ENCODE measurements at regions not wholly inside any gene's neighbourhood (a gene's known extent, or its start where the extent isn't known, plus 50 kb on each side); places are given as distances from the start of the nearest gene placed in this dataset.
A peak's percentile ranks its signal among the peaks of the same experiment; 100 is the strongest.

DNA sequence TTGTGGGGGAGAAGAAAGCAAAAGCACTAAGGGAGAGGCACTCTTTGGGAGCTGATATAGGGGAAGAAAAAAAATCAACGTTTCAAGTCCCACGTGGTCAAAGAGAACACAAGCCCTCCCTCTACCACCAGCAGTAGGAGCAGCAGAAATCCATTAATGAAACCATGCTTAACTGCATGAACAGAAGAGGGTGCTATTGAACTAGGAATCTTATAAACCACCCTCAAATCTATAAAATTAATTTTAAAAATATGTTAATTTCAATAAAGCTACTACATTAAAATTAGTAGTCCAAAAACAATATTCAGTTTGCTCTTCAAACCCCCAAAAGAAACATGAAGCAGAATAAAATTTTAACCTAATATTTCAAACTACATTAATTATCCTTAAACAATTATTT is 147.8 kb downstream of the TMEM18 start:
- peaks cover 7 to 9% of the 10 kb centered on the region in 2 donors for H3K9me3 Mint-ChIP-seq
- peaks cover 14 to 16% of the 10 kb centered on the region in 2 donors for H3K27me3 Mint-ChIP-seq
- H3K4me1 Mint-ChIP-seq = no peaks in the 10 kb centered on the region
- DNase-seq (no peak), ATAC-seq (replicated peaks) (peak; percentile 59 to 78)
- no peak overlapping the region for H3K4me3 Mint-ChIP-seq
- peaks cover 0 to 3% of the 10 kb centered on the region in 2 donors for H3K36me3 Mint-ChIP-seq
- H3K27ac Mint-ChIP-seq = no peak overlapping the region

DNA sequence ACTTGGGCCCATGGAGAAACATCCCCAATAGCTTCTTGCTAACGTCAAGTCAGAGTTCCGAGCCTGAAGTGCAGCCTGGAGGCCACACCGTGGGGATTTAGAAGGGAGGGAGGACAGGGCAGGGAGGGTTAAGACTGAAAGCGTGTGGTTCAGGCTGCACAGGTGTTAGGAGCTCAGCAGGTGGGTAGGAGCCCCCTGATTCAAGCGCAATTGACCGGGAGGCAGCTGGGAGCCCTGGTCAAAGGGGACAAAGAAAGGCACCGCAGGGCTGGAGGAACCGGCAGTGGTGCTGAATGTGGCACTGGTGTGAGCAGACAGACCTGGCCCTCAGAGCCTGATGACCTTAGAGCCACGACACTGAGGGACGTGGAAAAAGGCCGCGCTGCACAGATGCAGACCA is 149.6 kb downstream of the TMEM18 start:
- no peak overlapping the region for H3K27ac Mint-ChIP-seq
- peaks cover 0 to 2% of the 10 kb centered on the region in 2 donors for H3K4me1 Mint-ChIP-seq
- peaks cover 7 to 9% of the 10 kb centered on the region in 2 donors for H3K9me3 Mint-ChIP-seq
- ATAC-seq (replicated peaks) = no peak
- H3K4me3 Mint-ChIP-seq = no peak overlapping the region
- DNase-seq = no peak
- peaks cover 16 to 19% of the 10 kb centered on the region in 2 donors for H3K27me3 Mint-ChIP-seq
- peaks cover 0 to 3% of the 10 kb centered on the region in 2 donors for H3K36me3 Mint-ChIP-seq

DNA sequence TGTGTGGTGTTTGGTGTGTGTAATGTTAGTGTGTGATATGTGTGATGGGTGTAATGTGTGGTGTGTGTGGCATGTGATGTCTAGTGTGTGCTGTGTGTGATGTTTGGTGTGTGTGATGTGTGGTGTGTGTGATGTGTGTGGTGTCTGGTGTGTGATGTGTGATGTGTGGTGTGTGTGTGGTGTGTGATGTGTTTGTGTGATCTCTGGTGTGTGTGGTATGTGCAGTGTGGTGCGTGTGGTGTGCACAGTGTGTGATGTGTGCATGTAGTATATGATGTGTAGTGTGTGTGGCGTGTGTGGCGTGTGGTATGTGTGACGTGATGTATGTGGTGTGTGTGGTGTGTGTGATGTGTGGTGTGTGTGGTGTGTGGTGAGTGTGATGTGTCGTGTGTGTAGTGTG is 150.3 kb downstream of the TMEM18 start:
- Mint-ChIP-seq H3K9me3 (peaks cover 4 to 6% of the 10 kb centered on the region in 2 donors), H3K4me1 (peaks cover 0 to 2% of the 10 kb centered on the region in 2 donors), H3K27ac (no peak overlapping the region), H3K36me3 (peaks cover 0 to 3% of the 10 kb centered on the region in 2 donors), H3K27me3 (peaks cover 16% of the 10 kb centered on the region in 2 donors), H3K4me3 (no peak overlapping the region)
- DNase-seq (no peak), ATAC-seq (replicated peaks) (no peak)

DNA sequence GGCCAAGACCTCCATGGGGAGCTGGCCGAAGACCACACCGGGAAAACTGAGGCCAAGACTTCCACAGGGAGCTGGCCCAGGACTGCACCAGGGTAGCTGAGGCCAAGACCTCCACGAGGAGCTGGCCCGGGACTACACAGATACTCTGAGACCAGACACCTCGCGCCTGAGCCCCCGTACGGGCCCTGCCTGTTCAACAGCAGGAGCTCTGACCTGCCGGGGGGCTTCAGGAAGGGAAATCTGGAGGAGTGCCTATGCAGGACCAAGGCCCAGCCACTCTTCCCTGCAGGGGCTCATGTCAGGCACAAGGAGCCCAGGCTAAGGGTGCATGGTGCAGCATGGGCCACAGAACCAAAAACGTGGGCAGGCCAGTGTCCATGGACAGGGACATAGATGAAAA is 151.6 kb downstream of the TMEM18 start:
- Mint-ChIP-seq H3K9me3 (peaks cover 2 to 4% of the 10 kb centered on the region in 2 donors), H3K27ac (no peak overlapping the region), H3K27me3 (peaks cover 12 to 13% of the 10 kb centered on the region in 2 donors), H3K4me3 (no peak overlapping the region), H3K4me1 (peaks cover 0 to 2% of the 10 kb centered on the region in 2 donors), H3K36me3 (peaks cover 0 to 3% of the 10 kb centered on the region in 2 donors)
- DNase-seq (no peak), ATAC-seq (replicated peaks) (no peak)

DNA sequence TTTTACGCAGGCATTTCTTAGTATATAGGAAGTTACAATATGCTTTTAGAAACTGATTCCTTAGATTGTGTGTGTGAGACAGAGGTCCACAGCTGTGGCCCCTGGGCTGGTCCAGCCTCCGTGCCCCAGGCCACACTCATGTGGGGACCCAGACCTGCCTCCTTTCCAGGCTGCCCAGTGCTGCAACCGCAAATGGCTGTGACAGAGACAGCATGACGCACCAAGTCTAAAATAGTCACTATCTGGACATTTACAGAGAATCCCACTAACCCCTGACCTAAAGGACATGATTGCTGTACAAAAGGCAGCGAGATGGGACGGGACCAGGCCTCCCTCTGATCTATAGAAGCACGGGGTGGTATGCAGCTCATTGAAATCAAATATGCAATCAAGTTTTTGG is 152.2 kb downstream of the TMEM18 start:
- peaks cover 0 to 3% of the 10 kb centered on the region in 2 donors for H3K36me3 Mint-ChIP-seq
- H3K9me3 Mint-ChIP-seq = peaks cover 2 to 4% of the 10 kb centered on the region in 2 donors
- peaks cover 0 to 2% of the 10 kb centered on the region in 2 donors for H3K4me1 Mint-ChIP-seq
- DNase-seq = no peak
- no peak overlapping the region for H3K4me3 Mint-ChIP-seq
- ATAC-seq (replicated peaks) = no peak
- H3K27me3 Mint-ChIP-seq = peaks cover 12 to 13% of the 10 kb centered on the region in 2 donors
- H3K27ac Mint-ChIP-seq = no peak overlapping the region

DNA sequence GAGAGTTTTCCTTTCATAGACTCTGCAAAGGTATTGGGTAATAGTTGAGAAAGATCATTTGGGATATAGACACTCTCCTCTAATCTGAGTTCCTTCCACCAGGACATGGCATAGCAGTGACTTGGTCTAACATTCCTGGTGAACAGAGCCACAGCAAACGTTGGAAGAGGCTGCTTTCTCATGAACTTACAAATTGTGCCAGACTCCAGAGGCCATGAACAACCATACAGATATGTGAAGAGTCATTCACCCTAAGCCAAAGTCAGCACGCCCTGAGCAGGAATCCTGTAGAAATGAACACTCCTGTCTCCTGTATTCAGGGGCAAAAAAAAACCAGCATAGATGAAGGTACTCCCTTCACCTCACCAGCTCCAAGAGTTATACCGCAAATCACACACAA is 152.8 kb downstream of the TMEM18 start:
- peaks cover 9 to 12% of the 10 kb centered on the region in 2 donors for H3K27me3 Mint-ChIP-seq
- ATAC-seq (replicated peaks) (no peak), DNase-seq (no peak)
- no peaks in the 10 kb centered on the region for H3K36me3 Mint-ChIP-seq
- peaks cover 0 to 2% of the 10 kb centered on the region in 2 donors for H3K4me1 Mint-ChIP-seq
- H3K27ac Mint-ChIP-seq = no peak overlapping the region
- H3K9me3 Mint-ChIP-seq = no peaks in the 10 kb centered on the region
- H3K4me3 Mint-ChIP-seq = no peak overlapping the region

DNA sequence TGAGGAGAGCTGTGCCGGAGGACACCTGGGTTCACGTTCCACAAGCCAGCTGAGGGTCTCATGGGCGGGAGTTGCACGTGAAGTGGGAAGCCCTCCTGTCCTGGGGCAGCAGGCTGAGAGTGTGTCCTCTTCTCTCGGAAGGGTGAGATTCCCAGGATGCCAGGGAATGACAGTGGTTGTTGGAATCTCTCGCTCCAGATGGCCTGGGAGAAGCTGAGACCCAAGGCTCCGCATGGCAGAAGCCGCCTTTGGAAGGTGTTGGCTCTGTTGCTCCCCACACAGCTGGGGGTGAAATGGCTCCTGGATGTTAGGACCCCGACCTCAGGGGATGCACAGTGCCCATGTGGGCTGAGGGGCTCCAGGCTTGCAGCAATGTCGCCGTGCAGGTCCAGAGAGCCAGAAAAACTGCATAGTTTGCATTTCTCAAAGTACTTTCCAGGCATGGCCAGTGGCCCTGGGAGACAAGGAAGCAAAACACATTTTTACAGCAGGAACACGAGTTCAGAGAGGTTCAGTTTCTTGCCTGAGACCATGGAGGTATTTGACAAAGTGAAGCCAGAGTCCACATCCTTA is 153.4 kb downstream of the TMEM18 start:
- Mint-ChIP-seq H3K9me3 (no peaks in the 10 kb centered on the region), H3K27me3 (peaks cover 9 to 12% of the 10 kb centered on the region in 2 donors), H3K4me3 (no peak overlapping the region), H3K27ac (no peak overlapping the region), H3K36me3 (no peaks in the 10 kb centered on the region), H3K4me1 (peaks cover 0 to 2% of the 10 kb centered on the region in 2 donors)
- DNase-seq = no peak
- no peak for ATAC-seq (replicated peaks)

DNA sequence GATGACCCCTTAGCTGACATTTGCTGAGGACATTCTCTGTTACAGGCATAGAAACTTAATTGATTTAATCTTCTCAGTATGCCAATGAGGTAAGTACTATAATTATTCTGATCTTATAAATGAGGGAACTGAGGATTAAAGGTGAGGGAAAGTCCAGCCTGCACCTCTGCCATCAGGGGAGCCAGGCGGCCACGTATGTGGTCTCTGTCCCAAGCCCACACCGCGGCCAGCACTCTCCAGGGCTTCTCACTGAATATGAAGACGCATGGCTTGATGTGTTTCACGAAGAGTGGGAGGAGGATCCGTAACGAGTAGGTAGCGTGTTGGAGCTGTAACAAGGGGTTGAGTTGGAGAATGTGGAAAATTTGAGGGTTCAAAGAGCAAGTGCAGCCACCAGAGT is 154.4 kb downstream of the TMEM18 start:
- no peak overlapping the region for H3K27ac Mint-ChIP-seq
- no peak for DNase-seq

DNA sequence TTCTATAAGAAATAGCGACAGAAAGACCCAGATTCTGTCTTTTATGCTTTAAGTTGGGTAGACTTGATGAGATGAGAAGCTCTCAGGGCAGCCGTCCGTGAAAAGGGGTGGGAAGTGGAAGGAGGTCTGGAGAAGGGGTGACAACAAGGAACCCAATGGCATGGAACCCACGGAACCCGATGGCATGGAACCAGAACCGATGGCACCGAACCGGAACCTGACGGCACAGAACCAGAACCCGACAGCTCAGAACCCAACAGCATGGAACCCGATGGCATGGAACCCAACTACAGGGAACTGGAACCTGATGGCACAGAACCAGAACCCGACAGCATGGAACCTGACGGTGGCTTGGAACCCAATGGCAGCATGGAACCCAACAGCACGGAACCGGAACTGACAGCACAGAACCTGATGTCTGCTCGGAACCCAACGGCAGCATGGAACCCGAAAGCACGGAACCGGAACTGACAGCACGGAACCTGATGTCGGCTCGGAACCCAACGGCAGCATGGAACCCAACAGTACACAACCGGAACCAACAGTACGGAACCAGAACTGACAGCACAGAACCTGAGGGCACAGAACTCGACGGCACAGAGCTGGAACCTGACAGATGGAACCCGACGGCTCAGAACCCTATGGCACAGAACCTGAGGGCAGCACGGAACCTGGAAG is 155.2 kb downstream of the TMEM18 start:
- no peak for ATAC-seq (replicated peaks)
- H3K27me3 Mint-ChIP-seq = peaks cover 9 to 12% of the 10 kb centered on the region in 2 donors
- H3K36me3 Mint-ChIP-seq = no peaks in the 10 kb centered on the region
- no peak for DNase-seq
- H3K4me1 Mint-ChIP-seq = peaks cover 0 to 2% of the 10 kb centered on the region in 2 donors
- no peak overlapping the region for H3K4me3 Mint-ChIP-seq
- no peak overlapping the region for H3K27ac Mint-ChIP-seq
- H3K9me3 Mint-ChIP-seq = no peaks in the 10 kb centered on the region

More for the DNA sequence above, 154.4 kb downstream of the TMEM18 start:
- Mint-ChIP-seq H3K4me3 (no peak overlapping the region), H3K9me3 (no peaks in the 10 kb centered on the region), H3K27me3 (peaks cover 9 to 12% of the 10 kb centered on the region in 2 donors), H3K4me1 (peaks cover 0 to 2% of the 10 kb centered on the region in 2 donors), H3K36me3 (no peaks in the 10 kb centered on the region)
- ATAC-seq (replicated peaks) = no peak

DNA sequence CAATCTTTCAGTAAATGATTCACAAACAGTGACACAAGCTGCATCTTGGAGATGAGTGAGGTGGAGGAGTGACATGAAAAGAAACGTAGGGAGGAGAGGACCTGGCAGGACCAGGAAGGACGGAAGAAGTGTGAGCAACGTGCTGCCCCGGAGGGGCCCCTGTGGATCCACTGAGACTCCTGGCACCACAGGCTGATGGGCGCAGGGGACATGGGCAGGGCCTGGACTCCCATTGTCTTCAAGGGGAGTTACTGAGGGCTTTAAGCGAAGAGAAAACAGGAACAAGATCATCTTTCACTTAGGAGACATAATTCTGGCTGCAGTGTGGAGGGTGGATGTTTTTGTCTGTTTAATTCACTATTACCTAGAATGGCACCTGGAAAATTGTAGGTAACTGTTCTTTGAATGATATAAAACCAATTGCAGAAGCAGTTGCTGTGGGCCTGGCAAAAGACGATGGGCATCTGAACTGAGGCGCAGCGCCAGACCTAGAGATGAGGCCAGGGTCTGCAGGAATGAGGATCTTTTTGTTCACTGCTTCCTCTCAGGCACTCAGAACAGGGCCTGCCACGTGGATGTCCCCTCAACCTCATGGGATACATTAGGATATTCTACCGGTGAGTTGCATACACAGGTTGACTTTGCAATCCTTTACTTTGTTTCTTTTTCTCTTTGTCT is 156.4 kb downstream of the TMEM18 start:
- peaks cover 9 to 12% of the 10 kb centered on the region in 2 donors for H3K27me3 Mint-ChIP-seq
- H3K4me3 Mint-ChIP-seq = no peak overlapping the region
- H3K4me1 Mint-ChIP-seq = peaks cover 0 to 2% of the 10 kb centered on the region in 2 donors
- H3K36me3 Mint-ChIP-seq = no peaks in the 10 kb centered on the region
- no peak for DNase-seq
- ATAC-seq (replicated peaks) = no peak
- no peaks in the 10 kb centered on the region for H3K9me3 Mint-ChIP-seq
- no peak overlapping the region for H3K27ac Mint-ChIP-seq

DNA sequence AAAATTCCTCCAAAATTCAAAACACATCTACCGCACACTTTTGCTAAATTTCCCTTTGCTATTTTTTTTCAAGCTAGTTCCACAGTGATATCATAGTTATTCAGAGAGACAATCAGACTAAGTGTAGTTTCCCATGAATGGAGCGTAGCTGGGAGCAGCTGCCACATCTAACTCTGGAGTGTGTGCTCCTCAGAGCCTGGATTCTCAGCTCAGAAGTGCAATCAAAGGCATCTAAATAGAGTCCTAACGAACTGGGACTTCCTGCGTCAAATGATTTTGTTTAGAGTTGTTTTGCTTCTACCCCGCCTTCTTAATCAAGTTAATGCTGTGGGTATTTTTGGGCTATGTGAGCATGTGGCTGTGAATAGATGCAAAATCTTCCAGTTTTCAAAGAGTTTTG is 160.3 kb downstream of the TMEM18 start:
- DNase-seq (no peak), ATAC-seq (replicated peaks) (no peak)
- H3K4me1 Mint-ChIP-seq = no peaks in the 10 kb centered on the region
- H3K9me3 Mint-ChIP-seq = no peaks in the 10 kb centered on the region
- no peaks in the 10 kb centered on the region for H3K36me3 Mint-ChIP-seq
- no peak overlapping the region for H3K4me3 Mint-ChIP-seq
- H3K27ac Mint-ChIP-seq = no peak overlapping the region
- H3K27me3 Mint-ChIP-seq = peaks cover 0 to 5% of the 10 kb centered on the region in 2 donors

DNA sequence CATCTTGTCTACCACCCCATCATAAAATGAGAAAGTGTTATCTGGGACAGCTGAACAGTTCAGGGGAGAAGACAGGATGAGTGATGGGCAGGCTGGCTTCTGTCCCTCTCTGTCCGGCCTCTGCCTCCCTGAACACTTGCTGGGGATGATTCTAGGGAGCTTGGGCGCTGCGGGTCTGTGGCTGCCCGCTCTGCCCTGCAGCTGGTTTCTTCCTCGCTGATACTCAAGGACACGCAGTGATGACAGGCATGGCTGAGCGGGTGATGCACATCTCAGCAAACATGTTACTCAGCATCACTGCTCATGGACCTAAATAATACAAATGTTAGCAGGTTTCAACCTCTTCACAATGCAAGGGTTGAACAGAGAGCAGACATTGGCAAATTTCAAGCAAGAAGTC is 161.1 kb downstream of the TMEM18 start:
- H3K36me3 Mint-ChIP-seq = no peaks in the 10 kb centered on the region
- H3K9me3 Mint-ChIP-seq = no peaks in the 10 kb centered on the region
- no peaks in the 10 kb centered on the region for H3K4me1 Mint-ChIP-seq
- no peak overlapping the region for H3K4me3 Mint-ChIP-seq
- H3K27me3 Mint-ChIP-seq = peaks cover 0 to 5% of the 10 kb centered on the region in 2 donors
- ATAC-seq (replicated peaks) (no peak), DNase-seq (no peak)
- no peak overlapping the region for H3K27ac Mint-ChIP-seq

DNA sequence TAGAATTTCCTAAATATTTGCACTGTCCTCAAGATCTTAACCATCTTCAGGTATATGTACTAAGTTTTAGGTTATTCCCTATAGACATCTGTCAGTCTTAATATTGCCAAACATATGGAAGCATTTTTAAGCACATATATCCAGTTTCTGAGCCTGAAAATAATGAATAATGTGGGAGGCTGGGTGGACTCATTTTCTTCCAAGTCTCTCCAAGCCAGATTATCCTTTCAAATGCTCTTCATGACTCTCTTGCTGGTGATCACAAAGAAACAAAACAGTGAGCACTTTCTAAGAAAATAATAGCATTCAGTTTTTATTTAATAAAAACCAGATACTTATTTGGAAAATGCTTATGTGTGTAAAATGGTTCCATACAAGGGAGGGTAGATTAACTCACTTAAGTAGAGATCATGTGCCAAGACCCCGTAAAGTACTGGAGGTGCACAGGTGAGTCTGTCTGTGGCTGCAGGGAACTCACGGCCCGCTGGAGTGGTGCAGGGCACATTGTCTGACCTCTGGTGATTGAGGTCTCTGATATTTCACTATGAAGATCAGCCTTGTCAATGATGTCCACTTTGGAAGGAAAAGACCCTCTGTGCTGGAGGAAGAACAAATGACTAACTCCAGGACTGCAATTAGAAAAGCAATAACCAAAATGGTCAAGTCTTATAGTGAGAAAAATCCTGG is 161.6 kb downstream of the TMEM18 start:
- no peak for DNase-seq
- ATAC-seq (replicated peaks) = no peak
- no peaks in the 10 kb centered on the region for H3K36me3 Mint-ChIP-seq

DNA sequence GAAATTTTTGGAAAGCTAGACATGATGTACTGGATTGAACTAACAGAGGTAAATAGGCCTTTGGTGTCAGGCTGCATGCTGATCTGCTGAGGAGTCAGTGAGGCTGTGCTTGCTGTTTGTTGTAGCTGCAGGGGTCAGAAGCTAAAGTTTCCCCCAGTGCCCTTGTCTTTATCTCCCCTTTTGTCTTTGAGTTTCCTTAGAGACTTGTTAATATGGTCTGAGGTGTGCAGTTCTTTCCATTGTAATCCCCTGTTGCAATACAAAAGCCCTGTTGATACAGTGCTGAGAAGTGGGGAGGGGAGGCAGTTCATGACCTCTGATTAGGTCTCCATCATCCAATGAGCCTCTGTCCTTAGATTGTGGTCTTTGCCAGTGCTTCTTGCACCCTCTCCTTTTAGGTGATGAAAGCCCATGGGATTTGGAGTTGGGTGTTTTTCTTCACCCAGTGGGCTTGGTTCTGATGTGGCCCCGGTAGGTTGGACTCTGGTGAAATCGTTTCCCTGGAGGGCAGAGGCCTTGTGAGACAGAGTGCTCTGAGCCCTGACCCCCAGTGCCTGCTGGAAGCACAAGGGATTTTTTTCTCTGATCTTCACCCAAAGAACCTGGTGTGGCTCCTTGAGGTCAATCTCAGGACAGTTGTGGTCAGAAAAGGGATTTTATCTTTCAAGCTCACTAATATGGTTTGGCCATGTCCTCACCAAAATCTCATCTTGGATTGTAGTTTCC is 163.1 kb downstream of the TMEM18 start:
- Mint-ChIP-seq H3K4me1 (no peaks in the 10 kb centered on the region), H3K9me3 (peaks cover 0 to 4% of the 10 kb centered on the region in 2 donors), H3K4me3 (no peak overlapping the region), H3K36me3 (no peaks in the 10 kb centered on the region), H3K27ac (no peak overlapping the region), H3K27me3 (peaks cover 0 to 5% of the 10 kb centered on the region in 2 donors)
- no peak for ATAC-seq (replicated peaks)
- DNase-seq = no peak

More for the DNA sequence above, 161.6 kb downstream of the TMEM18 start:
- no peak overlapping the region for H3K27ac Mint-ChIP-seq
- H3K27me3 Mint-ChIP-seq = peaks cover 0 to 5% of the 10 kb centered on the region in 2 donors
- peaks cover 0 to 2% of the 10 kb centered on the region in 2 donors for H3K9me3 Mint-ChIP-seq
- H3K4me3 Mint-ChIP-seq = no peak overlapping the region
- H3K4me1 Mint-ChIP-seq = no peaks in the 10 kb centered on the region
